Glomerular endothelial cell (primary cell): ENCODE measurements at regions not wholly inside any gene's neighbourhood (a gene's known extent, or its start where the extent isn't known, plus 50 kb on each side); places are given as distances from the start of the nearest gene placed in this dataset.
A peak's percentile ranks its signal among the peaks of the same experiment; 100 is the strongest.

Experiments
- DNase-seq: peaks from one replicate; pipeline ENCODE4 v3.0.0-alpha.2; 2011; ENCODE audit warnings: low read depth, low spot score; ENCODE audit errors: extremely low read depth

GRCh38 chrX:96311366-96311765 is 373.3 kb upstream of the DIAPH2 start:
- no peak for DNase-seq

- no peak for DNase-seq
Measured at GRCh38 chrX:96314985-96315384, 369.7 kb upstream of the DIAPH2 start.

GRCh38 chrX:96361844-96362243 is 322.8 kb upstream of the DIAPH2 start:
- no peak for DNase-seq

GRCh38 chrX:96372313-96373046 is 312.2 kb upstream of the DIAPH2 start:
- DNase-seq = peak; percentile 20

- no peak for DNase-seq
Measured at GRCh38 chrX:96373047-96373355, 311.6 kb upstream of the DIAPH2 start.

GRCh38 chrX:96376266-96376665 is 308.4 kb upstream of the DIAPH2 start:
- no peak for DNase-seq

GRCh38 chrX:96379951-96380350 is 304.7 kb upstream of the DIAPH2 start:
- DNase-seq = no peak

GRCh38 chrX:96382018-96382417 is 302.6 kb upstream of the DIAPH2 start:
- no peak for DNase-seq

- no peak for DNase-seq
Measured at GRCh38 chrX:96383428-96383827, 301.2 kb upstream of the DIAPH2 start.

GRCh38 chrX:96386325-96386724 is 298.3 kb upstream of the DIAPH2 start:
- no peak for DNase-seq

GRCh38 chrX:96386981-96387380 is 297.7 kb upstream of the DIAPH2 start:
- no peak for DNase-seq

- no peak for DNase-seq
Measured at GRCh38 chrX:96387801-96388200, 296.8 kb upstream of the DIAPH2 start.

- DNase-seq = no peak
Measured at GRCh38 chrX:96389281-96390047, 295.2 kb upstream of the DIAPH2 start.

- no peak for DNase-seq
Measured at GRCh38 chrX:96394598-96394997, 290.0 kb upstream of the DIAPH2 start.

GRCh38 chrX:96403446-96403845 is 281.2 kb upstream of the DIAPH2 start:
- no peak for DNase-seq

GRCh38 chrX:96405842-96406241 is 278.8 kb upstream of the DIAPH2 start:
- no peak for DNase-seq

GRCh38 chrX:96407072-96407471 is 277.6 kb upstream of the DIAPH2 start:
- DNase-seq = no peak

- DNase-seq = no peak
Measured at GRCh38 chrX:96407501-96407900, 277.1 kb upstream of the DIAPH2 start.

GRCh38 chrX:96407981-96408380 is 276.7 kb upstream of the DIAPH2 start:
- DNase-seq = no peak

- DNase-seq = no peak
Measured at GRCh38 chrX:96410927-96411326, 273.7 kb upstream of the DIAPH2 start.

- DNase-seq = no peak
Measured at GRCh38 chrX:96417695-96418094, 266.9 kb upstream of the DIAPH2 start.

GRCh38 chrX:96424007-96424406 is 260.6 kb upstream of the DIAPH2 start:
- no peak for DNase-seq
